OCI-LY3 (cell line): ENCODE measurements at regions not wholly inside any gene's neighbourhood (a gene's known extent, or its start where the extent isn't known, plus 50 kb on each side); places are given as distances from the start of the nearest gene placed in this dataset.

ENCODE experiments used
- CTCF ChIP-seq: fragments of 200-600, 300-600 bp; sonication (generic); IDR thresholded peaks from 2 replicates; pipeline ENCODE4 v1.5.1; 2014; ENCODE audit warnings: antibody characterized with exemption, low read length, low read depth
- EZH2phosphoT487 ChIP-seq: fragments of 200-600 bp; shearing (Covaris generic); IDR thresholded peaks from 2 replicates; pipeline ENCODE4 v1.6.1; 2018; ENCODE audit warnings: antibody characterized with exemption, mixed run types, low read depth

- TF ChIP-seq CTCF: no peak
- TF ChIP-seq EZH2phosphoT487: no peak
These were observed 246.2 kb upstream of the ID2 start for GRCh38 chr2:8435608-8436007.
